Pancreas (tissue), 10 donors: ENCODE measurements at regions not wholly inside any gene's neighbourhood (a gene's known extent, or its start where the extent isn't known, plus 50 kb on each side); places are given as distances from the start of the nearest gene placed in this dataset.

Source experiments
- ATAC-seq, 4 donors: fragments of 200-7000 bp; cut with Tn5 transposase; one replicate each; pipeline versions ENCODE4 v1.8.0 to v1.9.1; 2020; ENCODE audit warnings: mild to moderate bottlenecking in 4 of 4, moderate library complexity in 4 of 4
- DNase-seq, 6 donors: peaks; one replicate each; pipeline ENCODE4 v3.0.0-alpha.2; 2020
- FAIRE-seq: peaks from 2 replicates; lab custom pipeline; 2012; peaks lifted over from hg19 to GRCh38; lab: Jason Lieb, UNC
- H3K27ac ChIP-seq, 4 donors: fragments of 200-600 bp; sonication (generic); 1 replicate in 3 of 4; 2 replicates in 1 of 4; pipeline versions ENCODE4 v1.5.0 to v1.8.0; 2020
- H3K27me3 ChIP-seq, 4 donors: fragments of 200-600 bp; one replicate each; pipeline ENCODE4 v1.8.0; 2021
- H3K36me3 ChIP-seq, 3 donors: fragments of 200-600 bp; sonication (generic) in 1 of 3; one replicate each; pipeline versions ENCODE4 v1.5.0 to v1.8.0; 2020 to 2021
- H3K4me1 ChIP-seq, 3 donors: fragments of 200-600 bp; one replicate each; pipeline ENCODE4 v1.8.0; 2021
- H3K4me3 ChIP-seq, 4 donors: fragments of 200-600 bp; sonication (generic) in 2 of 4; one replicate each; pipeline versions ENCODE4 v1.5.0 to v1.8.0; 2020 to 2021
- H3K9me3 ChIP-seq, 4 donors: fragments of 200-600 bp; one replicate each; pipeline ENCODE4 v1.8.0; 2021
- WGBS, 2 donors: extraction: QIAGEN DNeasy Blood & Tissue Kit; methylation state at CpG; one replicate each; pipeline ENCODE4 v1.1.7; 2013; 5-methylcytosine and 5-hydroxymethylcytosine counted together
- intact Hi-C, 3 donors: fragments of 100-400 bp; cut with DNase I; formaldehyde crosslinking; loops; one replicate each; pipeline versions ENCODE4 v1.11.1 to v1.14.2; 2022
- TF ChIP-seq, protein P1 (sequence below), 4 donors: fragments of 200-600 bp; sonication (generic) in 3 of 4; IDR thresholded peaks; one replicate each; pipeline versions ENCODE4 v1.5.0 to v1.8.0; 2021; ENCODE audit warnings: antibody characterized with exemption in 4 of 4
- donor health status: healthy with polysubstance abuse.
- donor health status: DM: no; HTN: no; CAD: no; lungs with moderate emphysema.
- donor health status: DM: no; HTN: no; CAD: no.
- donor health status: control.
- donor health status: control.
- donor health status: Bipolar disorder and iron deficiency.
- donor health status: DM: yes; HTN: yes; CAD: no.
- donor health status: DM: no; HTN: no; CAD: no.
- donor health status: DM: no; HTN: no; CAD: no.
- donor health status: DM: yes; HTN: yes; CAD: no.

DNA sequence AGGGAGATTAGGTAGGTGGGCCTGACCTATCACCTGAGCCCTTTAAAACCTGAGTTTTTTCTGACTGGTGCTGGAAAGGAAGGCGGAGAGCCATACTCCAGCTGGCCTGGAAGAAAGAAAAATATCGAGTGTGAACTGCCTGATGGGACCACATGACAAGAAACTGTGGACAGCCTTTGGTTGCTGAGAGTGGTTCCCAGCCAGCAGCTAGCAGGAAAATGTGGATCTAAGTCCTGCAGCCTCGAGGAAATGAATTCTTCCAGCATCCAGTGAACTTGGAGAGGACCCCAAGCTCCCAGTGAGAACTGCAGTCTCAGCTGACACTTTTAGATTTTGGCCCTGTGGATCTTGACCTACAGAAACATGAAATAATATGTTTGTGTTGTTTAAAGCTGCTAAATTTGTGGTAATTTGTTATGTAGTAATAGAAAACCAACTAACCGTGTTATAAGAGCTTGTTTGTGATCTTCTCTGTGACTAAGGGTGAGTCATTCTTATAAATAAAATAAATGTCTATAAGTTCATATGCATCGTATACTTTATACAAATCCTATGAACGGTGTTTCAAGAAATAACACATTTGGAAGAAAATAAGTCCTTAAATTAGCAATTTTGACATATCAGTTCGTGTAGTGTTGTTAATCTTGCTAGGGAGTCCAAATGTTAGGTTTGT is 359.6 kb downstream of the BMP4 start:
- H3K36me3 ChIP-seq, result no peaks in the 10 kb centered on the region
- H3K4me3 ChIP-seq, result no peak overlapping the region
- intact Hi-C loops, result no loop called here
- H3K27ac ChIP-seq, result no peak overlapping the region
- no peaks in the 10 kb centered on the region for H3K4me1 ChIP-seq
- no peak for ATAC-seq
- no peaks in the 10 kb centered on the region for H3K27me3 ChIP-seq
- 73 to 77% methylated on average over 7 of the region's 7 CpGs for WGBS, 2 donors
- DNase-seq, result no peak
- TF ChIP-seq, protein P1, sequence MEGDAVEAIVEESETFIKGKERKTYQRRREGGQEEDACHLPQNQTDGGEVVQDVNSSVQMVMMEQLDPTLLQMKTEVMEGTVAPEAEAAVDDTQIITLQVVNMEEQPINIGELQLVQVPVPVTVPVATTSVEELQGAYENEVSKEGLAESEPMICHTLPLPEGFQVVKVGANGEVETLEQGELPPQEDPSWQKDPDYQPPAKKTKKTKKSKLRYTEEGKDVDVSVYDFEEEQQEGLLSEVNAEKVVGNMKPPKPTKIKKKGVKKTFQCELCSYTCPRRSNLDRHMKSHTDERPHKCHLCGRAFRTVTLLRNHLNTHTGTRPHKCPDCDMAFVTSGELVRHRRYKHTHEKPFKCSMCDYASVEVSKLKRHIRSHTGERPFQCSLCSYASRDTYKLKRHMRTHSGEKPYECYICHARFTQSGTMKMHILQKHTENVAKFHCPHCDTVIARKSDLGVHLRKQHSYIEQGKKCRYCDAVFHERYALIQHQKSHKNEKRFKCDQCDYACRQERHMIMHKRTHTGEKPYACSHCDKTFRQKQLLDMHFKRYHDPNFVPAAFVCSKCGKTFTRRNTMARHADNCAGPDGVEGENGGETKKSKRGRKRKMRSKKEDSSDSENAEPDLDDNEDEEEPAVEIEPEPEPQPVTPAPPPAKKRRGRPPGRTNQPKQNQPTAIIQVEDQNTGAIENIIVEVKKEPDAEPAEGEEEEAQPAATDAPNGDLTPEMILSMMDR (IDR thresholded peaks at IDR 0.05), result no peak
- no peaks in the 10 kb centered on the region for H3K9me3 ChIP-seq
- no peak for FAIRE-seq

DNA sequence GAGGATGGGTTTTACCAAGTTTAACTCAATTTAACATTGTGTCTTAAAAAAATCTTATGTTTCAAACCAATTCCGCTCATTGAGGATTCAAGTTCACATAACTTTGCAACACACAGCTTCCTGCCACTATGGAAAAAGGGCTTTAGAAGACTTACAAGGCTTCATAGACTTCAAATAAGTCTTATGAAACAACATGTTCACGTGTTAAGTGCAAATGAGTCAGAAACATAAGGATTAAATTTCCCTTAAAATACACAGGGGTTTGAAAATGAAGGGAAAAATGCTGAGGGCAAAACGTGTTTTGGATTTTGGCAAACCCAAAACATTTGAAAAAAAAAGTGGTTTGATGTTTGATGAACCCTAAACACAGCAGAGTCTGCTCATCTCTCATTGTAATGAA is 364.8 kb downstream of the BMP4 start:
- DNase-seq, result no peak
- FAIRE-seq, result no peak
- no peak overlapping the region for H3K27ac ChIP-seq
- no peaks in the 10 kb centered on the region for H3K4me1 ChIP-seq
- TF ChIP-seq, protein P1 (IDR thresholded peaks at IDR 0.05), result no peak
- H3K9me3 ChIP-seq, result no peaks in the 10 kb centered on the region
- H3K36me3 ChIP-seq, result no peaks in the 10 kb centered on the region
- no peaks in the 10 kb centered on the region for H3K27me3 ChIP-seq
- intact Hi-C loops, result no loop called here
- no peak for ATAC-seq
- WGBS, 2 donors, result 54 to 67% methylated on average over 3 of the region's 3 CpGs
- no peak overlapping the region for H3K4me3 ChIP-seq

DNA sequence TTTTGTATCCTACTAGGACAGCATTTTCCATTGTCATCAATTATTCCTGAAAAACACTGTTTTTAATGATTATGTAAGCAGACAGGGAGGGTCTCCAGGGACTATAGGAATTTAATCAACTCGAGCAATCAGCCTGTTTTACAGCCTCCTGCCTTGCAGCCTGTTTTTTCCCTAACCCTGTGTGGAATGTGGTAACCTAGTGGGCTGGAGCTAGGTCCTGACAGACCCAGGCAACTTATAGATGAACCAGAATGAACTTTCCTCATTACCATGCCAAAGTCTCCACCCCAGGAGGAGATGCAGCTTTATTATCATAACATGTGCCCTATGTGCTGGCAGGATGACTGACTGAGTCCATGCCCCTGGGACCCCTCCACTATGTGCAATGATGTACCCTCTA is 375.1 kb downstream of the BMP4 start:
- no peak for FAIRE-seq

DNA sequence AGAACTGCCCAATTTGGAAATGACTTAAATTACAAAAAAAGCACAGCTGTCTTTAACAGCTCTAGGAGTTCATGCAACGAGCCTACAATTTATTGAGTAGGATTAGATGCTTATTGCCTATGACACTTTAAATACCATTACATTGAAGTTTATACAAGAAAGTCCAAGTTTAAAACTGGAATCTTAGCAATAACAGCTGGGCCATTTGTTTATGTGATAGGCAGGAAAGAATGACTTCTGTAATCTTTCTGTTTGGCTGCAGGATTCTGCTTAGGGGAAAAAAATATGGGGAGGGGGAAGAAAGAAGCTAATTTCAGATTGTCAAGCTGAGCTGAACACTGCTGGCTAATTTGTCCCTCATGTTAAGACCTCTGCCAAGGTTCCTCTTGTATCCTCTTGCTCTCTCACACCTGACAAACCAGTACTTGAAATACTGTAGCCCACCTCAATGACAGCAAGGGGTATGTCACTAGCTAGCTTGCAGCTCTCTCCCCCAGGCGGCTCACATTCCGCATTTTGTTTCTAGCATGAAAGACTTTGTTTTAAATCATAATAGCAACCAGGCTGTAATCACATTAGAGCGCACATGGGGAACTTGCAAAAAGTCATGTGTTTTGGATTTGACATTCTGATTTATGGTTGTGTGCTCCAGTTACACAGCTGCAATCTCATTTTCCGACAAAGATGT is 384.8 kb downstream of the BMP4 start:
- no peak for FAIRE-seq
- Histone ChIP-seq H3K4me3 (no peak overlapping the region), H3K9me3 (no peaks in the 10 kb centered on the region), H3K27me3 (no peaks in the 10 kb centered on the region), H3K27ac (no peak overlapping the region), H3K4me1 (no peaks in the 10 kb centered on the region), H3K36me3 (no peaks in the 10 kb centered on the region)
- no peak for ATAC-seq
- intact Hi-C loops, result no loop called here
- no peak for DNase-seq
- TF ChIP-seq, protein P1 (IDR thresholded peaks at IDR 0.05), result no peak
- WGBS, 2 donors, result 55 to 62% methylated on average over 5 of the region's 5 CpGs

More for the DNA sequence above, 375.1 kb downstream of the BMP4 start:
- WGBS, 2 donors, result 20 to 28% methylated on average over 1 of the region's 1 CpG
- ATAC-seq, result no peak
- Histone ChIP-seq H3K27me3 (no peaks in the 10 kb centered on the region), H3K27ac (no peak overlapping the region), H3K4me1 (no peaks in the 10 kb centered on the region), H3K4me3 (no peak overlapping the region), H3K9me3 (no peaks in the 10 kb centered on the region), H3K36me3 (no peaks in the 10 kb centered on the region)
- intact Hi-C loops, result no loop called here
- DNase-seq, result no peak
- TF ChIP-seq, protein P1 (IDR thresholded peaks at IDR 0.05), result no peak
